Lower lobe of right lung (tissue), 2 donors: ENCODE measurements at regions not wholly inside any gene's neighbourhood (a gene's known extent, or its start where the extent isn't known, plus 50 kb on each side); places are given as distances from the start of the nearest gene placed in this dataset.

Experiments
- ATAC-seq, 2 donors: fragments of 200-7000 bp; cut with Tn5 transposase; one replicate each; pipeline ENCODE4 v1.9.1; 2020 to 2022; ENCODE audit warnings: mild to moderate bottlenecking in 2 of 2, moderate library complexity in 2 of 2
- DNase-seq: peaks from one replicate; pipeline ENCODE4 v3.0.0-alpha.2; 2020
- H3K27ac ChIP-seq: fragments of 200-600 bp; one replicate; pipeline ENCODE4 v1.8.0; 2022
- H3K27me3 ChIP-seq: fragments of 200-600 bp; one replicate; pipeline ENCODE4 v1.8.0; 2022; ENCODE audit warnings: low read depth
- H3K36me3 ChIP-seq: fragments of 200-600 bp; one replicate; pipeline ENCODE4 v1.8.0; 2022; ENCODE audit warnings: mild to moderate bottlenecking
- H3K4me1 ChIP-seq: fragments of 200-600 bp; one replicate; pipeline ENCODE4 v1.8.0; 2022
- H3K4me3 ChIP-seq: fragments of 200-600 bp; one replicate; pipeline ENCODE4 v1.8.0; 2022; ENCODE audit warnings: mild to moderate bottlenecking
- H3K9me3 ChIP-seq: fragments of 200-600 bp; one replicate; pipeline ENCODE4 v1.8.0; 2022
- intact Hi-C: fragments of 100-400 bp; cut with DNase I; formaldehyde crosslinking; loops from one replicate; pipeline ENCODE4 v1.11.0; 2022
- TF ChIP-seq, protein P1 (sequence below): fragments of 200-600 bp; IDR thresholded peaks from one replicate; pipeline ENCODE4 v1.8.0; 2022; ENCODE audit warnings: antibody characterized with exemption, mild to moderate bottlenecking
- donor health status: DM: no; HTN: yes; CAD: no; lungs with severe emphysema.

DNA sequence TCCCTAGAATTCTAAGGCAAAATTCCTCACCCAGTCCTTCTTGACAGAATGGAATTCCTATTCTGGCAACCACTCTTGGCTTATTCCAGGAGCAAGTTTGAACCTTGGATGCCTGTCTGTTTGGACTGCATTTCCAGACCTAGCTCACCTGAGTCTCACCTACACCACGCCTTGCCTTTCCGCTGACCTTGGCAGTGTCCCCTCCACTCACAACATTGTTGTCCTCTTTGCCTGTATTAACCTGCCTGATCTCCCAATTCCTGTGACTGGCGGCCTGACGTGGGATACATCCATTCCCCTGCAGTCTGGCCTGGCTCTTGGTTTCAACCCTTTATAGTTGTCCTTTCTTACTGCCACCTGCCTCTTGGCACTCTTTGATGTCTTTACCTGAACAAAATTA, 281.4 kb upstream of the SOX4 start:
- ATAC-seq (no peak), DNase-seq (no peak)
- TF ChIP-seq, protein P1, sequence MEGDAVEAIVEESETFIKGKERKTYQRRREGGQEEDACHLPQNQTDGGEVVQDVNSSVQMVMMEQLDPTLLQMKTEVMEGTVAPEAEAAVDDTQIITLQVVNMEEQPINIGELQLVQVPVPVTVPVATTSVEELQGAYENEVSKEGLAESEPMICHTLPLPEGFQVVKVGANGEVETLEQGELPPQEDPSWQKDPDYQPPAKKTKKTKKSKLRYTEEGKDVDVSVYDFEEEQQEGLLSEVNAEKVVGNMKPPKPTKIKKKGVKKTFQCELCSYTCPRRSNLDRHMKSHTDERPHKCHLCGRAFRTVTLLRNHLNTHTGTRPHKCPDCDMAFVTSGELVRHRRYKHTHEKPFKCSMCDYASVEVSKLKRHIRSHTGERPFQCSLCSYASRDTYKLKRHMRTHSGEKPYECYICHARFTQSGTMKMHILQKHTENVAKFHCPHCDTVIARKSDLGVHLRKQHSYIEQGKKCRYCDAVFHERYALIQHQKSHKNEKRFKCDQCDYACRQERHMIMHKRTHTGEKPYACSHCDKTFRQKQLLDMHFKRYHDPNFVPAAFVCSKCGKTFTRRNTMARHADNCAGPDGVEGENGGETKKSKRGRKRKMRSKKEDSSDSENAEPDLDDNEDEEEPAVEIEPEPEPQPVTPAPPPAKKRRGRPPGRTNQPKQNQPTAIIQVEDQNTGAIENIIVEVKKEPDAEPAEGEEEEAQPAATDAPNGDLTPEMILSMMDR = no peak
- no peaks in the 10 kb centered on the region for H3K36me3 ChIP-seq
- H3K4me3 ChIP-seq = no peak overlapping the region
- no peaks in the 10 kb centered on the region for H3K27me3 ChIP-seq
- H3K9me3 ChIP-seq = no peaks in the 10 kb centered on the region
- H3K4me1 ChIP-seq = no peaks in the 10 kb centered on the region
- intact Hi-C loops = no loop called here
- H3K27ac ChIP-seq = no peak overlapping the region

DNA sequence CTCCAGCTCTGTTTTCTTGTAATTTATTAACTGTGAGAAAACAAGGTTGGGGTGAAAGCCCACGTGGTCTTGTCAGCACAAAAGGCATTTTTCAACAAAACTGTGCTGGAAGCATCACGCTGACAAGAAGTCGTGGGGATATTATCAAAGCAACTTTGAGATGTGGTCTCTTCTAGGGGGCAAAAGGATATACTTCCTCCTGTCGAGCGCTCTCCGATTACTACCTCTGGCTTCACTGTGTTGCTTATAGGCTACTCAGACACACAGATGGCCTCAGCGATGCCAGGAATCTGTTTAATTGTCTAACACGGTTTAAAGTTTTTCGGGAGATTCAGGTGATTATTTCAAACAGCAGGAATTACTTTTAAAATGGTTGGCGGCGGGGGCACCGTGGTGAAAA, 275.9 kb upstream of the SOX4 start:
- Histone ChIP-seq H3K4me1 (no peaks in the 10 kb centered on the region), H3K36me3 (no peaks in the 10 kb centered on the region), H3K27me3 (no peaks in the 10 kb centered on the region), H3K4me3 (no peak overlapping the region), H3K27ac (no peak overlapping the region), H3K9me3 (peaks cover 8% of the 10 kb centered on the region)
- TF ChIP-seq, protein P1 = no peak
- intact Hi-C loops = no loop called here
- no peak for ATAC-seq
- DNase-seq = no peak

DNA sequence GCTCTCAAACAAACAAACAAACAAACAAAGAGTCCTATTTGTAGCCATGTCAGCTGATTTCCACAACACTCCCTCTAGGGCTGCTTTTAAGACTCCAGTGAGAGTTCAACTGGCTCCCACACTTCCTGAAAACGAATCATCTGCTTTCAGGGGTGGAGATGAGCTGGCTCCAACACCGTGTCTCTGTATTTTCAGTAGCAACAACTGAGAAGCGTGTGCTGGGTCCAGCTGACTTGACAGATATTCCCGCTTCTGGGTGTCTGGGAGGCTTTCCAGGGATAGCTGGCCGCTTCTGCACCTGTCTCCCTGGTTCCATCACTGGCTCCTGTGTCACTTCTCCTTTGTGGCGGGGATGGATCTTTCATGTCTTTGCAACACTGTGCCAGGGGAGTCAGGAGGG, 272.5 kb upstream of the SOX4 start:
- intact Hi-C loops = no loop called here
- DNase-seq = no peak
- Histone ChIP-seq H3K9me3 (peaks cover 8% of the 10 kb centered on the region), H3K27ac (no peak overlapping the region), H3K4me3 (no peak overlapping the region), H3K27me3 (no peaks in the 10 kb centered on the region), H3K4me1 (no peaks in the 10 kb centered on the region), H3K36me3 (no peaks in the 10 kb centered on the region)
- ATAC-seq = no peak
- TF ChIP-seq, protein P1 = no peak

- intact Hi-C loops = no loop called here
- H3K9me3 ChIP-seq = peaks cover 8% of the 10 kb centered on the region
- H3K4me3 ChIP-seq = no peak overlapping the region
- TF ChIP-seq, protein P1 = no peak
- no peaks in the 10 kb centered on the region for H3K27me3 ChIP-seq
- DNase-seq (no peak), ATAC-seq (no peak)
- H3K27ac ChIP-seq = no peak overlapping the region
- no peaks in the 10 kb centered on the region for H3K4me1 ChIP-seq
- H3K36me3 ChIP-seq = no peaks in the 10 kb centered on the region
These were observed 272.0 kb upstream of the SOX4 start for GRCh38 chr6:21321531-21321930.

- intact Hi-C loops = no loop called here
These were observed 270.0 kb upstream of the SOX4 start for GRCh38 chr6:21323577-21323976.

More at GRCh38 chr6:21323577-21323976, 270.0 kb upstream of the SOX4 start:
- Histone ChIP-seq H3K36me3 (no peaks in the 10 kb centered on the region), H3K4me3 (no peak overlapping the region), H3K4me1 (no peaks in the 10 kb centered on the region), H3K27ac (no peak overlapping the region), H3K27me3 (no peaks in the 10 kb centered on the region), H3K9me3 (peaks cover 8% of the 10 kb centered on the region)
- DNase-seq (no peak), ATAC-seq (no peak)
- TF ChIP-seq, protein P1 = no peak
